CD4-positive, alpha-beta T cell treated with Interleukin-4 for 1 hour (primary cell): ENCODE measurements at regions not wholly inside any gene's neighbourhood (a gene's known extent, or its start where the extent isn't known, plus 50 kb on each side); places are given as distances from the start of the nearest gene placed in this dataset.

Source experiments
- DNase-seq, 2 donors: peaks; one replicate each; pipeline ENCODE4 v3.0.0-alpha.2; 2020 to 2022

GRCh38 chr20:19958928-19959327, 58.2 kb upstream of the NAA20 start:
- DNase-seq = no peak

- DNase-seq = no peak
Measured at GRCh38 chr20:19960745-19961144, 56.4 kb upstream of the NAA20 start.

GRCh38 chr20:19961293-19961692, 55.9 kb upstream of the NAA20 start:
- no peak for DNase-seq

- DNase-seq = no peak
Measured at GRCh38 chr20:19962958-19963357, 54.2 kb upstream of the NAA20 start.

- DNase-seq = no peak
Measured at GRCh38 chr20:19964289-19965265, 52.6 kb upstream of the NAA20 start.

- DNase-seq = no peak
Measured at GRCh38 chr20:19966840-19967239, 50.3 kb upstream of the NAA20 start.
